Naive thymus-derived CD4-positive, alpha-beta T cell (primary cell): ENCODE measurements at regions not wholly inside any gene's neighbourhood (a gene's known extent, or its start where the extent isn't known, plus 50 kb on each side); places are given as distances from the start of the nearest gene placed in this dataset.
A peak's percentile ranks its signal among the peaks of the same experiment; 100 is the strongest.

Source experiments
- ATAC-seq: fragments of 150-1000 bp; cut with Tn5 transposase; 2 replicates; pipeline ENCODE4 v1.10.0; 2021; ENCODE audit warnings: mild to moderate bottlenecking, moderate library complexity
- CTCF ChIA-PET: fragments of 350-600 bp; sonication (Branson Sonifier 250); formaldehyde crosslinking; loops from one replicate; lab custom pipeline; 2021; ENCODE audit warnings: antibody characterized with exemption; lab: Charles Lee
- POLR2A ChIA-PET: fragments of 350-600 bp; sonication (Branson Sonifier 250); formaldehyde crosslinking; loops from one replicate; lab custom pipeline; 2021; ENCODE audit warnings: antibody characterized with exemption, inconsistent platforms; lab: Charles Lee
- DNase-seq, 9 donors: peaks; one replicate each; pipeline versions ENCODE4 v3.0.0 to v3.0.0-alpha.2; 2020 to 2022; ENCODE audit warnings: mixed read lengths in 1 of 9
- H3K27ac ChIP-seq: one replicate; pipeline ENCODE4 v1.7.0; 2013; ENCODE audit warnings: mild to moderate bottlenecking, low read depth, low read length, moderate library complexity
- H3K27me3 ChIP-seq, 2 donors: one replicate each; pipeline ENCODE4 v1.7.0; 2013; ENCODE audit warnings: low read length in 2 of 2, mild to moderate bottlenecking in 2 of 2, moderate library complexity in 2 of 2; ENCODE audit not compliant: control insufficient read depth in 2 of 2, insufficient read depth in 2 of 2
- H3K36me3 ChIP-seq, 3 experiments: 1 replicate in 2 of 3; 2 replicates in 1 of 3; pipeline ENCODE4 v1.7.0; 2013; ENCODE audit warnings: low read length in 3 of 3, mild to moderate bottlenecking in 3 of 3, moderate library complexity in 1 of 3; ENCODE audit not compliant: insufficient read depth in 3 of 3, control insufficient read depth in 2 of 3
- H3K4me1 ChIP-seq, 2 donors: one replicate each; pipeline ENCODE4 v1.7.0; 2013; ENCODE audit warnings: low read length in 2 of 2, mild to moderate bottlenecking in 2 of 2, moderate library complexity in 1 of 2; ENCODE audit not compliant: control insufficient read depth in 2 of 2, insufficient read depth in 2 of 2
- H3K4me3 ChIP-seq: 2 replicates; pipeline ENCODE4 v1.7.0; 2013; ENCODE audit warnings: mild to moderate bottlenecking, low read length
- H3K9me3 ChIP-seq, 3 experiments: 1 replicate in 2 of 3; 2 replicates in 1 of 3; pipeline ENCODE4 v1.7.0; 2013; ENCODE audit warnings: low read length in 3 of 3; ENCODE audit not compliant: control insufficient read depth in 2 of 3
- H3K27ac Mint-ChIP-seq, 9 donors: one replicate each; pipeline ENCODE4 v1.8.0; 2020 to 2022; ENCODE audit warnings: mixed read lengths in 9 of 9, mild to moderate bottlenecking in 8 of 9, moderate library complexity in 5 of 9, inconsistent platforms in 2 of 9
- H3K27me3 Mint-ChIP-seq, 5 donors: one replicate each; pipeline ENCODE4 v1.8.0; 2021 to 2022; ENCODE audit warnings: mixed read lengths in 5 of 5, mild to moderate bottlenecking in 1 of 5
- H3K36me3 Mint-ChIP-seq, 5 donors: one replicate each; pipeline ENCODE4 v1.8.0; 2020 to 2022; ENCODE audit warnings: mixed read lengths in 5 of 5, mild to moderate bottlenecking in 3 of 5, inconsistent platforms in 1 of 5
- H3K4me1 Mint-ChIP-seq, 7 donors: one replicate each; pipeline ENCODE4 v1.8.0; 2020 to 2022; ENCODE audit warnings: mixed read lengths in 7 of 7, mild to moderate bottlenecking in 3 of 7, inconsistent platforms in 1 of 7
- H3K4me3 Mint-ChIP-seq, 10 donors: one replicate each; pipeline ENCODE4 v1.8.0; 2020 to 2022; ENCODE audit warnings: mild to moderate bottlenecking in 10 of 10, mixed read lengths in 10 of 10, moderate library complexity in 6 of 10, inconsistent platforms in 2 of 10
- H3K9me3 Mint-ChIP-seq, 11 donors: one replicate each; pipeline ENCODE4 v1.8.0; 2020 to 2022; ENCODE audit warnings: mixed read lengths in 11 of 11, mild to moderate bottlenecking in 4 of 11, inconsistent platforms in 1 of 11, moderate library complexity in 1 of 11
- intact Hi-C, 2 donors: fragments of 100-400 bp; cut with micrococcal nuclease; formaldehyde crosslinking; loops; one replicate each; pipeline ENCODE4 v1.15.1; 2023

DNA sequence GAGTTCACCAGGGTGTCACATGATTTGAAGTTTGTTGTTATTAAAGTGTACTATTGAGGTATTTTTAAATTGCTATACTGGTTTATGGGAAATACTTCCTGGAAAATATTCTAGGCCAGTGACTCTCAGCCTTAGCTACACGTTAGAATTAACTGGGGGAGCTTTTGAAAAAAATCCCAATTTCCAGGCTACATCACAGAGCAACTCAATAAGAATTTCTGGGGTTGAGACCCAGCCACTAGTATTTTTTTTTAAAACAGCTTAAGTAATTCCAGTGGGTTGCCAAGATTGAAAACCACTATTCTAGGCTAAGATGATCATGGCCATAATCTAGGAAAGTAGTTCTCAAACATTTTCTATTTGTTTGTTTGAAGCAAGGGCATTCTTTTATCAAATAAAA lies 142.9 kb upstream of the GRIA1 start:
- Mint-ChIP-seq H3K27me3 (peaks cover 6 to 26% (median 10%) of the 10 kb centered on the region in 5 donors), H3K27ac (no peak overlapping the region), H3K4me1 (peaks cover 0 to 5% (median 2%) of the 10 kb centered on the region in 7 donors), H3K4me3 (no peak overlapping the region), H3K36me3 (no peaks in the 10 kb centered on the region), H3K9me3 (peaks cover 0 to 5% (median 0%) of the 10 kb centered on the region in 11 donors)
- ATAC-seq: no peak
- H3K36me3 ChIP-seq: no peaks in the 10 kb centered on the region
- intact Hi-C loops: no loop called here
- H3K27ac ChIP-seq: no peak overlapping the region
- ChIA-PET CTCF (no interaction called here), POLR2A (no interaction called here)
- no peaks in the 10 kb centered on the region for H3K27me3 ChIP-seq
- no peak overlapping the region for H3K4me3 ChIP-seq
- no peak for DNase-seq
- no peaks in the 10 kb centered on the region for H3K9me3 ChIP-seq
- H3K4me1 ChIP-seq: no peaks in the 10 kb centered on the region

DNA sequence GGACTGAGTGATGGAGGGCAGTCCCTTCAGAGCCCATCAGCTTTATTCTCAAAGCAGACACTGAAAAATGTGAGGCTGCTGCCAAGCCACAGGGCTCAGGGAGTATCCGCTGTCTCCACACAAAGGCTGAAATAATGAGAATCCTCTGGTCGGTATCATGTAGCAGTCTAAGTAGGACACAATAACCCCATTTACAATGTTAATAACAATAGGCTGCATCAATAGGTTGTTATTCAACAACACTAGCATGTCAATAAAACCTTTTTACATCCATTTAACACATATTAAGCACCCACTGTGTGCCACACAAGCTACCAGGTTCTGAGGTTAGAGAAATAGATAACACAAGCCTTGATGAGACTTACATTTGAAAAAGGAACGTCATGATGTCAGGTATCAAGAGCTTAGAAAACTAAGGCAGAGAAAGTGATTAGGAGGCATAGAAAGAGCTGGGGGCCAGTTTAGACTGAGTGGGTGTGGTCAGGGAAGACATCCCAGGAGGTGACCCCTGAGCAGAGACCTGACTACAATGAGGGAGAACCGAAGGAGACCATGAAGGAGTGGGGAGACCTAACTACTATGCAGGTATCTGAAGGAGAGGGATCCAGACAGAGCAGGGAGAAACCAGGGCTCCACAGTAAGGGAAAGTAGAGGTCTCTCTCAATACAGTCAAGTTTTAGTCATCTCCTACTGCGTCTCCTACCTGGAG lies 140.1 kb upstream of the GRIA1 start:
- intact Hi-C loops: no loop called here
- H3K4me1 Mint-ChIP-seq: peaks cover 0 to 15% (median 6%) of the 10 kb centered on the region in 7 donors

DNA sequence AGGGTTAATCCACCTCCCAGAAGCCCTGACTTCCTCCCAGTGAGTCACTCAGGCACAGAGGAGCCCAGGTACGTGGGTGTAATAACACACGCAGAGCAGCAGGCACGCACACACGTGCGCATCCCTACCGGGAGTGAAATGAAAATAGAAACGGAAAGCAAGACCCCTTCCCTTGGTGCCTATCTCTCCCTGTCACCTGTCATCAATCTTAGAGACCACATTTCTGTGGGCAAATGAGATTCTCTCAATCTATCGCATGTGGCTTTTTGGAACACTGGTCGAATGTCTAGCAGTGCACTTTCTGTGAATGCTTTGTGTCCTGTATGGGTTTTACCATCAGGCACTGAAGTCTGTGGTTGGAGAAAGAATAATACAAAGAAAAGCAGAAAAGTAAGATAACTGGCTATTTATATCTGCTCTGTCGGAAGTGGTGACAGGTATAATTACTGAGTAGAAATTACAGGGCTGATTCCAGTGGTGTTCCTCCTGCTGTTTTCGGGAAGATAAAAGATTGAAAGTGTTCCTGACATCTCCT lies 137.7 kb upstream of the GRIA1 start:
- peak overlapping the region in 4 of 9 donors; percentile 20 to 61 (median 45) for H3K27ac Mint-ChIP-seq

More for the DNA sequence above, 140.1 kb upstream of the GRIA1 start:
- no peak for DNase-seq
- no peak for ATAC-seq
- ChIA-PET CTCF (no interaction called here), POLR2A (no interaction called here)
- no peak overlapping the region for H3K4me3 Mint-ChIP-seq
- H3K9me3 ChIP-seq: no peaks in the 10 kb centered on the region
- no peaks in the 10 kb centered on the region for H3K4me1 ChIP-seq
- H3K27me3 ChIP-seq: no peaks in the 10 kb centered on the region
- H3K4me3 ChIP-seq: no peak overlapping the region
- H3K27me3 Mint-ChIP-seq: peaks cover 6 to 33% (median 12%) of the 10 kb centered on the region in 5 donors
- peaks cover 0 to 2% (median 0%) of the 10 kb centered on the region in 5 donors for H3K36me3 Mint-ChIP-seq
- H3K9me3 Mint-ChIP-seq: peaks cover 0 to 10% (median 0%) of the 10 kb centered on the region in 11 donors
- no peak overlapping the region for H3K27ac ChIP-seq
- H3K36me3 ChIP-seq: no peaks in the 10 kb centered on the region
- no peak overlapping the region for H3K27ac Mint-ChIP-seq

GRCh38 chr5:153357493-153358112 lies 132.9 kb upstream of the GRIA1 start:
- H3K27ac ChIP-seq: no peak overlapping the region
- intact Hi-C loops: loop anchor here in 1 of 2 donors (1.0 kb wide), 1 partner anchor 830 kb away; no protein-coding TSS in a partner anchor
- CTCF ChIA-PET: no interaction called here
- DNase-seq: no peak
- H3K36me3 ChIP-seq: no peaks in the 10 kb centered on the region
- H3K9me3 ChIP-seq: no peaks in the 10 kb centered on the region
- Mint-ChIP-seq H3K36me3 (peaks cover 0 to 14% (median 0%) of the 10 kb centered on the region in 5 donors), H3K4me3 (no peak overlapping the region), H3K27me3 (peaks cover 0 to 11% (median 4%) of the 10 kb centered on the region in 5 donors), H3K4me1 (peaks cover 4 to 26% (median 13%) of the 10 kb centered on the region in 7 donors), H3K27ac (no peak overlapping the region), H3K9me3 (peaks cover 0 to 12% (median 4%) of the 10 kb centered on the region in 11 donors)
- no peaks in the 10 kb centered on the region for H3K27me3 ChIP-seq
- POLR2A ChIA-PET: no interaction called here
- H3K4me1 ChIP-seq: no peaks in the 10 kb centered on the region
- H3K4me3 ChIP-seq: no peak overlapping the region
- ATAC-seq: no peak

More for the DNA sequence above, 137.7 kb upstream of the GRIA1 start:
- no peaks in the 10 kb centered on the region for H3K4me1 ChIP-seq
- ATAC-seq (peak; percentile 75), DNase-seq (peak in 1 of 9 donors; percentile 37)
- peaks cover 0 to 11% (median 2%) of the 10 kb centered on the region in 11 donors for H3K9me3 Mint-ChIP-seq
- peak overlapping the region; percentile 44 for H3K4me3 ChIP-seq
- POLR2A ChIA-PET: no interaction called here
- H3K36me3 ChIP-seq: no peaks in the 10 kb centered on the region
- H3K27ac ChIP-seq: no peak overlapping the region
- peaks cover 0 to 18% (median 6%) of the 10 kb centered on the region in 7 donors for H3K4me1 Mint-ChIP-seq
- H3K4me3 Mint-ChIP-seq: peak overlapping the region; percentile 46 to 84 (median 66)
- H3K9me3 ChIP-seq: no peaks in the 10 kb centered on the region
- intact Hi-C loops: no loop called here
- peaks cover 4 to 31% (median 7%) of the 10 kb centered on the region in 5 donors for H3K27me3 Mint-ChIP-seq
- H3K27me3 ChIP-seq: no peaks in the 10 kb centered on the region
- peaks cover 0 to 10% (median 0%) of the 10 kb centered on the region in 5 donors for H3K36me3 Mint-ChIP-seq
- CTCF ChIA-PET: no interaction called here

DNA sequence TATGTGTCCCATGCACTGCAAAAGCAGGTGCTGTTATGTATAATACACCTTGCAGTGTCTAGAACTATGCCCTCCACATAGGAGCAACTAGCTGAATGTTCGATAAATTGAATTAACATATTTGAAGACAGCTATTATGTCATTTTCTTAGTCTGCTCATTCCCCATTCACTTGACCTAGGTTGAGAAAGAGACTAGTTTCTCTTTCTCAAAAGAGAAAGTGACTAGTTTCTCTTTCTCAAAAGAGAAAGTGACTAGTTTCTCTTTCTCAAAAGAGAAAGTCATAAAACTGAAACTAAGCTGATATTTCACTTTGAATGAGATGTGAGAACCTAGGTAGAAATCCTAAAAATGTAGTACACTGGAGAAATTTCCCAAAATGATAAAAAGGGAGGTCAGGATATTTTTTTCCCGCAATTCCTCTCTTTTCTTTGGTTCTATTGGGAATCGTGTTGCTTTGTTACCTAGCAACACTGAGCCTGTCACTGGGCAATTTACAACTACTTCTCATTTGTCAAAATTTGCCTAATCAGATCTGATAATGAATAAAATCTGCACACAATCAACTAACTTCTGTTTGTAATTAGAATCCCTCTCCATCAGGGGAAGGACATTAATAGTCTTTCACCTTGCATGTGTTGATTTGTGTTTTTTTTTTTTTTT lies 132.0 kb upstream of the GRIA1 start:
- Mint-ChIP-seq H3K4me1 (peaks cover 4 to 18% (median 9%) of the 10 kb centered on the region in 7 donors), H3K27me3 (peaks cover 0 to 3% (median 1%) of the 10 kb centered on the region in 5 donors), H3K9me3 (peaks cover 0 to 12% (median 4%) of the 10 kb centered on the region in 11 donors), H3K36me3 (peaks cover 0 to 14% (median 0%) of the 10 kb centered on the region in 5 donors), H3K27ac (peak overlapping the region in 1 of 9 donors; percentile 66), H3K4me3 (peak overlapping the region in 3 of 10 donors; percentile 3 to 56 (median 12))
- ChIA-PET POLR2A (no interaction called here), CTCF (no interaction called here)
- Histone ChIP-seq H3K4me1 (no peaks in the 10 kb centered on the region), H3K27ac (no peak overlapping the region), H3K36me3 (no peaks in the 10 kb centered on the region), H3K9me3 (no peaks in the 10 kb centered on the region), H3K27me3 (no peaks in the 10 kb centered on the region), H3K4me3 (no peak overlapping the region)
- intact Hi-C loops: loop anchor here in 1 of 2 donors (1.0 kb wide), 1 partner anchor 831 kb away; no protein-coding TSS in a partner anchor
- ATAC-seq: peak; percentile 36
- DNase-seq: no peak

- H3K27ac ChIP-seq: no peak overlapping the region
- no peak for DNase-seq
- Mint-ChIP-seq H3K36me3 (peaks cover 0 to 12% (median 0%) of the 10 kb centered on the region in 5 donors), H3K9me3 (peaks cover 0 to 12% (median 4%) of the 10 kb centered on the region in 11 donors), H3K27ac (no peak overlapping the region), H3K4me3 (no peak overlapping the region), H3K4me1 (peaks cover 4 to 16% (median 8%) of the 10 kb centered on the region in 7 donors), H3K27me3 (peaks cover 0 to 3% (median 0%) of the 10 kb centered on the region in 5 donors)
- H3K27me3 ChIP-seq: no peaks in the 10 kb centered on the region
- H3K4me3 ChIP-seq: no peak overlapping the region
- ChIA-PET POLR2A (no interaction called here), CTCF (no interaction called here)
- no peaks in the 10 kb centered on the region for H3K4me1 ChIP-seq
- no peaks in the 10 kb centered on the region for H3K36me3 ChIP-seq
- intact Hi-C loops: no loop called here
- ATAC-seq: no peak
- no peaks in the 10 kb centered on the region for H3K9me3 ChIP-seq
Measured at GRCh38 chr5:153360860-153361259, 129.6 kb upstream of the GRIA1 start.
